Activated CD4-positive, CD25-positive, alpha-beta regulatory T cell treated with anti-CD3 and anti-CD28 coated beads, Interleukin-2, amount 50 U/mL, for 24 hours (primary cell): ENCODE measurements at regions not wholly inside any gene's neighbourhood (a gene's known extent, or its start where the extent isn't known, plus 50 kb on each side); places are given as distances from the start of the nearest gene placed in this dataset.

Experiments
- ATAC-seq, 2 donors: fragments of 150-1000 bp; cut with Tn5 transposase; one replicate each; pipeline ENCODE4 v1.10.0; 2021; ENCODE audit warnings: mild to moderate bottlenecking in 1 of 2, moderate library complexity in 1 of 2

DNA sequence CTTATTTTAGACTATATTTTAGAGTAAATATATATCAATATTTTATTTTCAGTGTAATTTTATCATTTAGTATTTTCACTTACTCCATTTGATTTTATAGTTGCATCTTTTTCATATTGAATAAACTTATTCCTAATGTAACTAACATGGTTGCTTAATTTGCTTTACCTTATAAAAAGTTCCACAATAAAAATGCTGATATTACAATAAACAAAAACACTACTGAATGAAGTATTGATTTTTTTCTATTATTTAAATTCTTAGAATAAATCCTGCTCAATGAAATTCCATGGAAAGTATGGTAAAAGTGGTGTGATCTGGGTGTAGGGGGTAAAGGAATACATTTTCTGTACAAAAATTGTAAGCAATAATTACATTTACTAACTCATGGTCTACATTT is 2074.9 kb upstream of the C9orf72 start:
- no peak for ATAC-seq

DNA sequence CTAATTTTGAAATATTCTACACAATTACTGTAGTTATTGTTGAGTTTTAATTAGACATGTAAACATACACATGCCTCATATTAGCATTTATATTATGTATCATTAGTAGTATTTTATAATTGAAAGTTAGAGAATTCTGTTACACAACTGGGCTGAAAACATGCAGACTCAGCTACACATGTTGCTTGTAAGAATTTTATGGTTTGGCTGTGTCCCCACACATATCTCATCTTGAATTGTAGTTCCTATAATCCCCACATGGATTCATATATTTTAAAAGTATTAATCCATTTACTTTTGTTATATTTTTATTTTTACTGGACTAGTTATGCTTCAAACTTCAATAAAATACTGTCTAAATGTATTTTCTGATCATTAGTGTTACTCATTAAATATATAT is 2075.3 kb upstream of the C9orf72 start:
- ATAC-seq: no peak

DNA sequence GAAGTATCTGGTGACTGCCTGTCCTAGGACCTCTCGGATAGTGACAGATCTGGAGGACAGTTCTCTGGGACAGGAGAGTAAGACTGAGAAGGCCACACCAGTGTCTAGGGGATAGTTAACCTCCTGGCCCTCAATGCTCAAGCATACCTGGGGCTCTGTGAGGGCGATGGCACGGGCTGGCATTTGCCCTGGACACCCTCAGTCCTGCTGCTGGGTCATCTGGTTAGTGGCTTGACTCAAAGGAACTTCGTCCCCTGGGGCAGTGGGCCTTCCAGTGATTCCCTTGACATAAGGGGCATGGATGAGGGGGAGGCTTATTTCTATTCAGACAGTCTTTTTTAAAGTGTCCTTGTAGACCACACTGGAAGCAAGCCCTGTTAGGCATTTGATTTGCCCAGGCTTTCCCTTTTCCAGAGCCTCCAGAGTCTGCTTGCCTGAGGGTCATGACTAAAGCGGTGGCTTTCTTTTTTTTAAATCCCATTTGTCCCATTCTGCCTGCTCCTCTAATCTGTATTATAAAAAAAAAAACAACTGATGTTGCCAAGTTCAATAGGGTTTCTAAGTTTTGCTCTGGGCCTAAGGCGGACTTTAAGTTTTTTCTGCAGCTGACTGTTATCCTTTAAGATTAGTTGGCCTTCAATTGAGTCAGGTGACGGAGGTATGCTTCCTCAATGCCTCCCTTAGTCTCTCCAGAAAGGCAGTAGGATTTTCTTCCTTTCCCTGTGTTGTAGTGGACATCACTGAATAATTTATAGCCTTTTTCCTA is 2083.5 kb upstream of the C9orf72 start:
- no peak for ATAC-seq

GRCh38 chr9:29657821-29658220 is 2084.5 kb upstream of the C9orf72 start:
- ATAC-seq: no peak

GRCh38 chr9:29659014-29659413 is 2085.7 kb upstream of the C9orf72 start:
- no peak for ATAC-seq

DNA sequence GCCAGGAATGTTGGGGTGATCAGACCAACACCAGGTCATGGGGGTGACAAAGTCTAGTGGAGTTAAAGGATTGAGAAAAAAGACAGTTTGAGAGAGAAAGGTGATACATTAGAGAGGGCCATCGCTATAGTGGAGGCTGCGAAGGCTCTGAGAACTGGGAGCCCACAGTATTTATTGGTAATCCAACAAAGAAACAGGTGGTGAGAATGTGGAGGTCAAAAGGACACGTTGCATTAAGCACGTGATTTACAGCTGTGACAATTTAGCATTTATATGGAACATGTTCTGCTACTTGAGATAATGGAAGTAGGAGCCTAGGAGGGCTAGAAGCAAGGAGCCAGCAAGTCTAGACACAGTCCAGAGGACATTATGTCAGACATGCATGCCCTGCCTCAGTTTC is 2086.5 kb upstream of the C9orf72 start:
- ATAC-seq: no peak

DNA sequence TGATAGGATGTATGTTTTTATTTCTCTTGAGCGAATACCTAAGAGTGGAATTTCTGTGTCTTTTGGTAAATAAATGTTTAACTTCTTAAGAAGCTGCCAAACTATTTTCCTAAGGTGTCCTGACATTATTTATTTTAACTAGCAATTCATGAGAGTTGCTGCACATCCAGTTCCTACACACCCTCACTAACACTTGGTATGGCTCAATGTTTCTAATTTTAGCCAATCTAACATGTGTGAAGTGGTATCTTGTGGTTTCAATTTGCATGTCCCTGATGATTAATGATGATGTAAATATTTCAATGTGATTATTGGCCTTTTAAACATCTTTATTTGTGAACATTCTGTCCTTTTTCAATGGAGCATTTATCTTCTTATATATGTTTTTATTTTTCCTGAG is 2095.5 kb upstream of the C9orf72 start:
- no peak for ATAC-seq

DNA sequence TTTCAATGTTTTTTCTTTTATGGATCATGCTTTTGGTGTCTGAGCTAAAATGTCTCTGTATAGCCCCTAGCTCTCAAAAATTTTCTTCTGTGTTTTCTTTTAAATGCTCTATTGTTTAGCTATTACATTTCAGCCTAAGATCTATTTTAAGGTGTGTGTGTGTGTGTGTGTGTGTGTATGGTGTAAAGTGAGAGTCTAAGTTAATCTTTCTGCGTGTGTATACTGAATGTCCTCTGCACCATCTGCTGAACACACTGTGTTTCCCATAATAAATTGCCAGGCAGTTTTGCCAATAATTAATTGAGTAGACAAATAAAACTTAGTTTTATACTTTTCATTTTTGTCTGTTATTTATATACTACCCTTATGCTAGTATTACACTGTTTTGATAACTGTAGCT is 2096.3 kb upstream of the C9orf72 start:
- ATAC-seq: no peak

GRCh38 chr9:29685531-29685930 is 2112.2 kb upstream of the C9orf72 start:
- ATAC-seq: no peak

GRCh38 chr9:29691145-29691544 is 2117.9 kb upstream of the C9orf72 start:
- ATAC-seq: no peak

DNA sequence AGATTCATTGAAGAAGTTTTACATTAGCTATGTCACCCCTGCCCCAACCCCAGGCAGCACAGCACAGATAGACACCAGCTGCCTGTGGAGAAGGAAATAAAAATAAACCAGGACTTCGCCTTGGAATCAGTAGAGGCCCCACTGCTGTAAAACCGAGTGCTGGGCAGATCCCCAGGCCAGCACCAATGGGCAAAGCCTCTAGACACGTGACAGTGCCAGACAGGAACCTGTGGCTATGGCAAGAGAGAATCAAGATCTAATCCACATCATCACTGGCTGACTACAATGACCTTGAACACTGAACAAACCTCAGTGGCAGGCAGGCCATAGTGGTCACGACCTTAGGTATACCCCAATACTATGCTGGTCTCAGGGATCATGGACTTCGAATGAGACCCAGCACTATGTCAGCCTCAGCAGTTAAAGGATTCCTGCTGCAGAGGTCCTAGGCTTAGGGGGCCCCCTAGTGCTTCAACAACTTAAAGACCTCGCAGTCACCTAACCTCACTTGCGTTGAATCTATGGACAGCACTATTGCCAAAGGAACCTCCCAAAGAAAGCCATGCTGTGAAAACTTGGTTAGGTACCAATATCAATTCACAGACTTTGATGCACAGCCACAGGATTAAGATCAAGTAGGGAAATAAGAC is 2118.6 kb upstream of the C9orf72 start:
- ATAC-seq: no peak

GRCh38 chr9:29697011-29697410 is 2123.7 kb upstream of the C9orf72 start:
- no peak for ATAC-seq

DNA sequence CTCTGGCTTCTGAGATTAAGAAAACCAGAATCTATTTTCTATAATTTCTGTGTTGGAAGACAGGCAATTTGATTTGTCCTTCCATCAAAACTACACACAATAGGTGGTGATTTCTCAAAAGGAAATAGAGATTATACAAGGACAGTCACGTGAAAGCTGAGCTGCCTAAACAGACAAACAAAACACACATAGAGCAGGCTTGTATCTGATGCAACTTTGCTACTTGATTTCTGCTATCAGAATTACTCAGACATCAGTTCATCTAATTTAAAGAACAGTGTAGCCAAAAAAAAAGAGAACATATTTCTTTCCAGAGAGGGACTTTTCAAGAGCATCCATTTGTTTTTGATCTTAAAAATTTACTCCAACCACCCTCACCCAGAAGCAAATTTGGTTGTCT is 2128.3 kb upstream of the C9orf72 start:
- no peak for ATAC-seq

- ATAC-seq: no peak
Observed at GRCh38 chr9:29701971-29702370, 2128.7 kb upstream of the C9orf72 start.

GRCh38 chr9:29714860-29715259 is 2141.6 kb upstream of the C9orf72 start:
- no peak for ATAC-seq

- no peak for ATAC-seq
Observed at GRCh38 chr9:29717631-29718030, 2144.3 kb upstream of the C9orf72 start.

- ATAC-seq: no peak
Observed at GRCh38 chr9:29730163-29730562, 2156.9 kb upstream of the C9orf72 start.

- no peak for ATAC-seq
Observed at GRCh38 chr9:29740518-29740917, 2167.2 kb upstream of the C9orf72 start.

DNA sequence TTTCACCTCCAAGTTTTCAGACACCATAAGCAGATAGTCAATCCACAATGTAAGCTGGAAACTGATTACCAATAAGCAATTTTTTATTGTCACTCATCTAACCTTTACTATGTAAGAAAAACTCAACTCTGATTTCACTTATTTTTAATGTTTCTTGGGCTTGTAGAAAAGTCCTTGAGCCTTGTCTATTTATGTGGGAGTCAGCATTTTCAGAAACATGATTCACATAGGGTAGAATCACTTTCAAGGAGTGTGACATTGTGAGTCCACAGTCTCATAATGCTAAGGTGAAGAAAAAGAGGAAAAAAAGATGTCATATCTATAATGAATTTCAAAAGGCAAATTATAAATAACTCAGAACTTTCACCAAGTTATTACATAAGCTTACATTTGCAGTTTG is 2167.9 kb upstream of the C9orf72 start:
- ATAC-seq: no peak

GRCh38 chr9:29750062-29750461 is 2176.8 kb upstream of the C9orf72 start:
- no peak for ATAC-seq

DNA sequence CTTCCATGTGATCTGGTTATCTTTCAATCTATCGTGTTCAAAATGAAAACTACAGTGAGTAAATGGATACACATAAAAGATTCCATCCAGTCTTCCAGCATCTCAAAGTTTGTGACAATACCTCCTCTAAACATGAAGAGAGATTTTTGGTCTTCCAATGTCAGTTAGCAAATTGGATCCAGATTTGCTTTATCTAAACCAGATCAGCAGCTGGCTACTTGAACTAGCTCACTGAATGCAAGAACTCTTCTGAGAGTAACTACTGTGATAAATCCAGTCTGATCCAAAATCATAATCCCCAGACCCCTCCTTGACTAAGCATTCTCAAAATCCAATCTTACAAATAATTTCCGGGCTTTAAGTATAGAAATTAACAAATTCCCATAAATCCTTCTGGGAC is 2177.9 kb upstream of the C9orf72 start:
- no peak for ATAC-seq

- ATAC-seq: no peak
Observed at GRCh38 chr9:29753638-29754037, 2180.4 kb upstream of the C9orf72 start.

DNA sequence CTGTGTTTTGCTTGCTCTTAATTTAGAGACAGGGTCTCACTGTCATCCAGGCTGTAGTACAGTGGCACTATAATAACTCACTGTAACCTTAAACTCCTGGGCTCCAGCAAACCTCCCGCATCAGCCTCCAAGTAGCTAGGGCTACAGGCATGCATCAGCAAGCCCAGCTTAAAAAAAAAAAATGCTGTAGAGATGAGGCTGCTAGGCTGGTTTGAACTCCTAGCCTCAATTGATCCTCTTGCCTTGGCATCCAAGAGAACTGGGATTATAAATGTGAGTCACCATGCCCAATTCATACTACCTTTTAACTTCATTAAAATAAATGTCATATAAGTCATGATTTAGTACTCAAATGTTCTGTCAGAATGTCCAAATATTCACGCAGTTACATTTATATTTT is 2195.7 kb upstream of the C9orf72 start:
- ATAC-seq: no peak

DNA sequence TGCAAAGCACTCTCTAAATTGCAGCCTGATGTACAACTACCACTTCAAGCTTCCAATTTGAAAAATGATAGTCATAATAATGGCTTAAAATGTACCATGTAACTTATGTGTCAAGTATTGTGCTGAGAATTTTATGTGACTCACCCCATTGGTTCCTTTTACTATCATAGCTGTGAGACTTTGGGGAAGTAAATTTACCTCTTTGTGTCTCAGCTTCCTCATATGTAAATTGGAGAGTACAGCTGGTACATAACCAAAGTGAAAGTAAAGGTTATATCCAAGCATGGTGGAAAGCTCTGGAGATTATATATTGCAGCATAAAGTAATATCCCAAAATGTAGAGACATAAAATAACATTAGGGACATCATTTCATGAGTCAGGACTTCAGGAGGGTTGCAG is 2200.4 kb upstream of the C9orf72 start:
- no peak for ATAC-seq

- ATAC-seq: no peak
Observed at GRCh38 chr9:29775491-29775890, 2202.2 kb upstream of the C9orf72 start.
